Femur (tissue), 1 donor: ENCODE measurements at regions not wholly inside any gene's neighbourhood (a gene's known extent, or its start where the extent isn't known, plus 50 kb on each side); places are given as distances from the start of the nearest gene placed in this dataset.
"Not testable (repeated sequence)": the region's sequence is repeated elsewhere in the genome, so short reads cannot be mapped to it uniquely, and the experiment has no call there.

Source experiments
- DNase-seq: peaks from one replicate; pipeline ENCODE4 v3.0.0-alpha.2; 2017

DNA sequence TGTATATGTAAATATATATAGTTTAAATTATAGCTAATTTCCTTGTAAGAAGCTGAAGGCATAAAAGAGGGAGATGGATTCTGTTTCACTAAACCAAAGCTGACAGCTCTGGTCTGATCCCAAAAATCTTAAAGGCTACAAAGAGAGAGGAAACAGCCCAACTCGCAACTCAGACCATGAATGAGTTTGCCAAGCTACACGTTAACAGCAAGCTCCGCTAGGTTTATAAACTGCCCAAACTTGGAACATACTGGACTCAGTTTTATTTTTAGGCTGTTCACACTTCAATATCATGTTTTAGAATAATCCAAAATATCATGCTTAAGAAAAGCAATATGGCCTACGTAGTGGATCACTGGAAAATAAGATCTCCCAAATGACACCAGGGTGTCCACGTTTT is 318.3 kb upstream of the RPS23 start:
- DNase-seq, result no peak

DNA sequence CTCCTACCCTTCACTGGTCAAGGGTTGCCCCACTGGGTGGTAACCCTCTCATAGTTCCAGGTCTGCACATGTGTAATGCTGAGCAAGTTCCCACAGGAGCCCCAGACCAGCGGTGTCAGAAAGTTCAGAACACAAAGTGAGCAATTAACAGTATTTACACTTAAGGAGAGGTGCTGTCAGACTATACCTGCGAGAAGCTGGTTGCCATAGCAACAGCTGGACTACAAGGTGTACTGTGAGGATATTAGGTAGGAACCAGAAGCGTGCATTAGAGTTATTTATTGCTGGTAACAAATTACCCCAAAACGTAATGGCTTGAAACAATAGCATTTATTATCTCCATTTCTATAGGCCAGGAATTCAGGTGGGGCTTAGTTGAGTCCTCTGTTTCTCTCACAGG is 317.0 kb upstream of the RPS23 start:
- no peak for DNase-seq

DNA sequence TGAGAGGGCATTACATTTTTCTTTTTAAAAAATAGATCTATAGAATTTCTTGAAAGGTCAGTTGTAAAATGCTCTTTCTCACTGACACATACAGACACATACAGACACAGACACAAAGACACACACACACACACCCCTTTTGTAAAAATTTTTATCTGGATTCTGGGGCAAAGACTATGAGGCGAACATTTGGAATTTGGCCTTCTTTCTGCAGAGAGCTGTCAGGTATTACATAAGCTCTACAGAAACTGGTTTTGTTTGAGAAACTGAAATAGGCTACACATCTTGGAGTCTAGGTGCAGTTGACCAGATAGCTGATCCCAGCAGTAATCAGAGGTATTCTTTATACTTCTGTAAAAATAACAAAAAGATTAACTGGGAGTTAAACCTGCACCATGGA is 315.9 kb upstream of the RPS23 start:
- DNase-seq, result no peak

DNA sequence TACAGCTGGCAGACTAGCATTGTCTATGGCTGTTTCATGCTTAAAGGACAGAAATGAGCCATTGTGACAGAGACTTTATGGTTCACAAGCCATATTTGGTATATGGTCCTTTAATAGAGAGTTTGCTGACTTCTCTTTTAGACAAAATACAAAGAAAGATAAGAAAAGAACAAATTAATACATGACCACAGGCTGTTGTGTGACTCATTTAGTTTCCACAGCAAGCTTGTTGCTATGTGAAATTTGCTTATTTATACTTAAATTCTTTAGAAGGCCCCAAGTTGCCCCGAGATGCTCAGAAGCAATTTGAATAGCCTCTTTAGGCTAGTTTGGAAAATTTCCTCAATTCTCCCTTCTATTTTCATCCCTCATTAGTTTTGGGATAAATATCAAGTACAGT is 315.3 kb upstream of the RPS23 start:
- DNase-seq, result no peak

DNA sequence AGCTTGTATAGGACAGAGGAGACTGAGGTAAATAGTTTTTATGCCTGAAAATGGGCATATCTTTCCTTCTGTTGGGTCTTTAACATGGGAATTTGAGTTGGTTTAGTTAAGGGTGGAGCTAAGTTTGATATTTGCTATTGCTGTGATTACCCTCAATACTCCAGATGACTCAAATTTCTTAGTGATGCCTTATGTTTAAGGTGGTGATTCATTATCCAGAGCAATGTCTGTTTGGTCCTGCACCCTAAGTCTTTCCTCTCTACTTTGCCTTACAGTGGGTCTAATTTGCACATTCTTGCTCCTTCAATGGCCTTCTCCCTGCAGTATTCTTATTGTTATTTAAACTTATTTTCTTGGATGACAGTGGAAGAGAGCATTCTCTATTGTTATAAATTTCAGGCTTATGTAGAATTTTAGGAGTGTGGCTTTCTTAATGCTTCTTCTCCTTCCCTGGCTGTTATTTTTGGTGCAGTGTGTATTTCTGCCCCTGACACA is 312.9 kb upstream of the RPS23 start:
- no peak for DNase-seq

DNA sequence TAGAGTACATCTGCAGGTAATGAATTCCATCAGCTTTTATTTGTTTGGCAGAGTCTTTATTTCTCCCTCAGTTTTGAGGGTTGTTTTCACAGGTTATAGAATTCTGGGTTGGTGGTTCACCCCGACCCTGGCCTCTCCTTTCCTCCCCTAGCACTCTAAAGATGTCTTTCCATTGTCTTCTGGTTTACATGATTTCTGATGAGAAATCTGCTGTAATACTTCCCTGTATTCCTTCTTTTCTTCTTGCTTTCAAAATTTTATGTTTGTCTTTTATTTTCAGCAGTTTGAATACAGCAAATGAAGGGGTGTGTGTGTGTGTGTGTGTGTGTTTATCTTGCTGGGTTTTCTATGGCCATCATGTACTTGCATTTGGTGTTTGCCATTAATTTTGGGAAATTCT is 312.0 kb upstream of the RPS23 start:
- DNase-seq, result no peak

DNA sequence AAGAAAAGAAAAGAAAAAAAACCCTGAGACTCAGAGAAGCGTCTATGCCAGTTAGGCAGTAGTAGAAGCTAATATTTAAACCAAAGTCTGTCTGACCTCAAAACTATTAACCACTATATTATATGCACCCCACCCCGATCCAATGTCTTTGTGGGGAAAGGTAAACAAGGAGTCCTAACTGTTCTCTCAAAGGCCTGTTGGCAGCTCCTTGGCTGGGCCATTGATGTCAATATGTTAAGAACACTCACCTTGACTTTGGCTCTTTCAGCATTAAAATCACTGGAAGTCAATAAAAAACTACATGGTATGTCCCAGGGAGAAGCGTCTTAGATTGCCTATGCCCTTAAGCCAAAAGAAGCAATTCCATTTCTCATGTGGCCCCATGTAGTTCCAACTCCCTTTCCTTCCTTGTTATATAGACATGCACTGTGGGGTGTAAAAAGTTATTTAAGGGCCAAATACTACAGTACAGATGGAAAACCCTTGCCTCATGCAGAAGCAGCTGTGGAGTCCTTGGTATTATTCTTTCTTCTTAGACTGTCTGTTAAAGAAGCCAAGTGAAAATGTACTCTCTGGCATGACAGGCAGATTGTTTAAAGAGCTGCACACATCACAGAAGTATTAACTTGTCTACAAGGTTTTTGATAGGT is 308.6 kb upstream of the RPS23 start:
- peak; percentile 40 for DNase-seq

DNA sequence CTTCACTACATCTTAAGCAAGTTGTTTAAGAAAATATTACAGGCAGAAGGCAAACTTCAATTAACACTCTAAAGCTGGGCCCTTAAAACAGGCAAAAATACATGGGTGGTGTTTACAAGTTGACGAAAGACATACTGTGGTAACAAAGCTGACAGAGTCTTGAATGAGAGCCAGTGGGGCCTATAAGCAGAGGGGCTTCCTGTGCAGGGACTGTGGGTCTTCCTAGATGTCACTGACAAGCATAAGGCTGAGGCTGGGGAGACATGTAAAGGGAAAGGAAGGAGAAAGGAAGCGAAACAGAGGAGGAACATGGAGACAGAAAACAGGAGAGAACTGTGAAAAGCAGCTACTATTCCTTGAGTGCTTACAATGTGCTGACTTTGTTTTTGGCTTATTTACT is 308.0 kb upstream of the RPS23 start:
- no peak for DNase-seq

DNA sequence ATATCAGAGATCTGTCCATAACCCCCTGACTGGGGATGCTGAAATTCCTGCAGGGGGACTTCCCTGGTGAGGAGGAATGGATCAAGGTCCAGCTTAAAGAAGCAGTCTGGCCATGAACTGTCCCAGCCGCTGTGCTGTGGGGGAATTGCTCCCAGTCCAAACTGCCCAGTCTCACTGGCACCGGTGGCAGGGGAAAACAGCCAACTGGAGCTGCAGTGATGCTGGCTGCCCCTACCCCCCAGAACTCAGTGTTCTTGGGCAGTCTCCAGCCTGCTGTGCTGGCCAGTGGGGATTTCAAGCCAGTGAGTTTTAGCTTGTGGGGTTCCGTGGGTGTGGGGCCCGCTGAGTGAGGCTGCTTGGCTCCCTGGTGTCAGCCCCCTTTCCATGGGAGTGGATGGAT is 306.5 kb upstream of the RPS23 start:
- no peak for DNase-seq

DNA sequence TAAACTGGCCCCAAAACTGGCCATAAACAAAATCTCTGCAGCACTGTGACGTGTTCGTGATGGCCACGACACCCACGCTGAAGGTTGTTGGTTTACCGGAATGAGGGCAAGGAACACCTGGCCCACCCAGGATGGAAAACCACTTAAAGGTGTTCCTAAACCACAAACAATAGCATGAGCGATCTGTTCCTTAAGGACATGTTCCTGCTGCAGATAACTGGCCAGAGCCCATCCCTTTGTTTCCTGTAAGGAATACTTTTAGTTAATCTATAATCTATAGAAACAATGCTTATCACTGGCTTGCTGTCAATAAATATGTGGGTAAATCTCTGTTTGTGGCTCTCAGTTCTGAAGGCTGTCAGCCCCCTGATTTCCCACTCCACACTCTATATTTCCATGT is 305.2 kb upstream of the RPS23 start:
- DNase-seq, result not testable (repeated sequence)

DNA sequence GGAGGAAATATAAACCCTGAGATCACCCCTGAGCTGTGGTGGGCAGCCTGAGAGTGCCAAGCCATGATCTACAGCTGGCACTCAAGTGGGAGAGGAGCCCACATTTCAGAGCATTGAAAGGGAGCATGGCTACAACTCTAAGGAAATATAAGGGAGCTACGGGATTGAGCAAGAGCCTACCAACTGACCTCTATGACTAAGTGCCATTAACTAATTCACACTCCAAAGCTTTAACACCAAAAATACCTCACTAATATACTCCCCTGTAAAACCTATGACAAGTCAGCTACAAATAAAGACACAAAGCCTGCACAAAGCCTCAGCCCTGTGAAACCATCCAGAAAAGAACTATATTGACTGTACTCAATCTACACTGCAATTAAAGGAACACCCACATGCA is 286.8 kb upstream of the RPS23 start:
- no peak for DNase-seq

DNA sequence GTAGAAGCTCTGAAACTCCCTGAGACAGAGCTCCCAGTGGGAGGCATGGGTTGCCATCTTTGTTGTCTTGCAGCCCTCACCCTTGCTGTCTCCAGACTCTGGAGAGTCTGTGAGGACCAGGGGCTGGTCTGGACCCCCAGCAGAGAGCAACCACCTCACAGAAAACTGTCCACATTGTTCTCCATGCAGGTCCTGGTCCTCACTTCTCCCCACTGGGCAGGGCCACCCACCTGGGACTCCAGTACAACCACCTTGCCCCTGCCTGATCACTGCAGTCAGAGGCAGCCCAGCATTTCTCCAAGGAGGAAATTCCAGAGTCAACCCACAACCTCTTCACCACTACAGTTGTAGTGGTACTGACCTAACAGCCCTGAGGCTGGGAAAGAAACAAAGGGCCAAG is 285.6 kb upstream of the RPS23 start:
- DNase-seq, result no peak

DNA sequence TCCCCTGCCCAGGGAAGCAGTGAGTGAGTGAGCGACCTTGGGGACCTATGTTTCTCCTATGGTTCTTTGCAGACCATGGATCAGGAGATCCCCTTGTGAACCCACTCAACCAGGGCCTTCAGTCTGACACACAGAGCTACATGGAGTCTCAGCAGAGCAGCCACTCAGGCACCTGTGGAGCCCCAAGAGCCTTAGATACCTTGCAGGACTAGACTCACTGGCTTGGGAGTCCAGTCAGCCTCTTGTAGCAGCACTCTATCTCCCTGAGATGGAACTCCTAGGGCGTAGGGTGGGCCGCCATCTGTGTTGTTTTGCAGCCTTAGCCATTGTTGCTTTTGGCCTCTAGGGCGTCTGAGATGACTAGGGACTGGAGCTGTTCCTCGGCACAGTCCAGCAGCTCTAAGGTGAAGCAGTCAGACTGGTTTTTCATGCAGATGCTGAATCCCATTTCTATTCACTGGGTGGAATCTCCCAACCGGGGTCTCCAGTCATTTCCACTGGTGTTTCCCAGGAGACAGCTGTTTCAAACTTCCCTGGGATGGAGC is 284.6 kb upstream of the RPS23 start:
- DNase-seq, result no peak

DNA sequence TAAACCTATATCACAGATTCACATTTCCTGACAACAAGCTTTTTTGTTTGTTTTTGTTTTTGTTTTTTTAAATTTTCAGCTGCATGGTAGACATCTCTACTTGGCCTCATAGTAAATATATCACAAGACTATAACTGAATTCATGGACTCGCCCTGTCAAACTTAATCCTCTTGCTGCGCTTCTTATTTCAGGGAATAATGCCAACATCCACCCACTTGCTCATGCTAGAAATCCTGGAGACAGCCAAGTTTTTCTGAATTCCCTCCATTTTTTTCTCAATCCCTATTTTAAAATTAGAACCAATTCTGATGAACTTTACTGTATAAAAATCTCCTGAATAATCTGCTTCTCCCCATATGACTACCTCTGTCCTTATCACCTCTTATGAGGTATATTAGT is 283.6 kb upstream of the RPS23 start:
- no peak for DNase-seq

DNA sequence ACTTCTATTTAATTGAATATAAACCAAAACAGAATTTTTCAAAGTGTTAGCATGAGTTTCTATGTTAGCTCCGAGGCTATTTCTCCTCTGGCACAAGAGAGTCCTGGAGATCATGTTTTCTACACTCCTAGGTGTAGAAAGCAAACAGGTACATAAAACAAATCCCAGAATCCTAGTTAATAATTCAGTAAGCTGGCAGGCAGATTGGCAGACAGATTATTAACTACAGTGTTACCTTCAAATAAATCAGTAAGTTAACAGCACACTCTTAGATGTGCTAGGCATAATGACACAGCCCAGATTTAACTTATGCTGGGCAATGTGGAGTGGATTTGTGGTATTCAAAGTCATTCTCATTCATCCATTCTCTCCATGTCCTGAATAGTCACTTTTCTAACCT is 282.8 kb upstream of the RPS23 start:
- DNase-seq, result no peak

DNA sequence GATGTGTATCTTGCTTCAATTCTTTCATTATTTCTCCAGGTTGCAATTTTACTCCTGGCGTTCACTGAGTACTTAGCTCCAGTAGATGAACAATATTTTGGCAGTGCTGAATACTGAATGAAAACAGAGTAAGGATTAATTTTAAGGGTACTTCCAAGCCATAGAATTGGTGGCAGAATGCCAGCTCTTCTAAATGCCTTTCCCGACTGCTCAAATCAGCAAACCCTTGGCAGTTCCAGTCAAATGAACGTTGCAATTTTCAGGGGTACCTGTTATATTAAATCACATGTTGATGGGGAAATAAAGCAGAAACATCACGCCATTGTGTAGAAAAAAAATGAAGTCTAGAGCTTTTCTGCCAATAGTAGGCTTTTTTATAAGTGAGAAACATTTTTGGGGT is 282.4 kb upstream of the RPS23 start:
- DNase-seq, result peak; percentile 49

DNA sequence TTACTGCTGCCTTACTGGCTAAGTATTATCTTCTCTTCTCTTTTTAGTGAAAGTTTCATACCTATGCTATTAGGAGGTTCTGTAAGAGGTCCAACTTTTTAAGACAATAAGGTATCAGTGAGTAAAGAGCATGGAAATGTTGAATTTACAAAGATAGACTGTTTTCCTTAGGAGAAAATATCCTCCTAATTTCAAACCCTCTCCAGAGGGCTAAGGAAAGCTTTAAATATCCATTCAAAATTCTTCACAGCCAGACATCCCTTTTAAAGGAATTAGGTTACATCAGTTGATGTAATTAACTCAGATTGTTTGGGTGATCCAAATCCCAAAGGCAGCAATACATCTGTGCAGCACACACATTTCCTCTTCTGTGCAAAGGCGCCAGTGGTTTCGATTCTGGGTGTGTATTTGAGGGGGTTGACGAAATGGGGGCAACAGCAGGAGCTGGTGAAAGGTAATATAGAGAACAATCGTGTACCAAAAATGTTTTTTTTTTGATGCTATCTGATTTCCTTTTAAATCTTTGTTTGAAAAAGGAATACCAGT is 273.8 kb upstream of the RPS23 start:
- DNase-seq, result no peak

DNA sequence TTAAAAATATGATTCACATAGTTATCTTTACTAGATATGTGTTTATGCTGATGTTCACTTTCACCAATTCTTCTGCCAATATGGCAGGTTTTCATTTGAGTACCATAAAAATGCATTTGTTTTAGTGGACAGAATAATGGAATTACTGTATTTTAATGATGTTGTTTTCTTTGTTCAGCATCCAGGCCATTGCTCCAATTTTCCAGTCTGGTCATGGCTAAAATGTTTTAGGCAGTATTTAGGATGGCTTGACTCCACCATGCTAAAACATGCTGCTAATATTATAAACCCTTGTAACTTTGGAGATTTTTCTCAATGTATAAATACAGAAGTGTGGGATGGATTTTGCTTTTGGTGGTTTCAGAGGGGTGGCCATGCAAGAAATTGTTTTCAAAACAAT is 273.0 kb upstream of the RPS23 start:
- no peak for DNase-seq

DNA sequence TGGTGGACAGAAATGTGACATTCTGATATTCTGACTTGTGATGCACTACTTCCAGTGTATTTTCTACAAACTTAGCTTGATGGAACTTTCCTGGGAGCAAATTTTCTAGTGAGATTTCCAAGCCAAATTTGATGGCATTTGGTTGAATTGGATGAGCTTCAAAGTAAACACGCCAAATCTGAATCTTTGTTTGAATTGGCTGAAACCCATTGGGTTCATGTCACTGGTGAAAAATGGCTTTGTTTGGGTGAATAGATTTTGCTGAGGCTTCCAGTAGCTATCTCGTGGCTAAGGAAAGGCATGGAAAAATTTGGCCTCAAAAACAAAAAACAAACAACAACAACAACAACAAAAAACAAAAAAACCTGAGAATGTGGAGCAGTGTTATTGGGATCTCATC is 271.1 kb upstream of the RPS23 start:
- DNase-seq, result no peak

DNA sequence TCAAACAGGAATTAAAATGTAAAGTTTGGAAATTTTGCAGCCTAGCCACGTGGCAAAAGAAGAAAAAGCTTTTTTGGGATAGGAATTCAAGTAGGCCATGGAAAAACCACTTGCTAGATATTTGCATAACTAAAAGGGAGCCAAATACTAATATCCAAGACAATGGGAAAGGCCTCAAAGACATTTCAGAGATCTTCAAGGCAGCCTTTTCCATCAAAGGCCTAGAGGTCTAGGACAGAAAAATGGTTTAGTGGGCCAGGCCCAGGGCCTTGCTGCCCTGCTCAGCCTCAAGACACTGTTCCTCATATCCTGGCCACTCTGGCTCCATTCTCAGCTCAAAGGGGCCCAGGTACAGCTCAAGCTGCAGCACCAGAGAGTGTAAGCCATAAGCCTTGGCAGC is 265.9 kb upstream of the RPS23 start:
- no peak for DNase-seq

DNA sequence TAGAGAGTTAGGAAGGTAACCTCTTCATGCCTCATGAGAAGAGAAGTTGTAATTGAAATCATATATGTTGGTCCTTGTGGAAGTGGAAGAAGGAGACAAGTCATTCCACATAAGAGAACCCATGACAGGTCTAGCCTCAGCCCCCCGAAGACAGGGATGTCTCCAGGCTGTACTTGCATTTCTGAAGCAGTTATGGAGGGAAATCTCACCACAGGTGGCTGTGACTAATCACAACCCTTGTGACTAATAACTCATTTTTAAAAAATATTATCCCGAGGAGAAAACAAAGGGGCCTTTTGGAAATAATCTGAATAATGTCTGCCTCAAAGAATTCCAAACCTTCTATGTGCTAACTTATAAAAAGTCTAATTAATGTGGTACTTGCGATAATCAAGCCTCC is 262.1 kb upstream of the RPS23 start:
- no peak for DNase-seq

DNA sequence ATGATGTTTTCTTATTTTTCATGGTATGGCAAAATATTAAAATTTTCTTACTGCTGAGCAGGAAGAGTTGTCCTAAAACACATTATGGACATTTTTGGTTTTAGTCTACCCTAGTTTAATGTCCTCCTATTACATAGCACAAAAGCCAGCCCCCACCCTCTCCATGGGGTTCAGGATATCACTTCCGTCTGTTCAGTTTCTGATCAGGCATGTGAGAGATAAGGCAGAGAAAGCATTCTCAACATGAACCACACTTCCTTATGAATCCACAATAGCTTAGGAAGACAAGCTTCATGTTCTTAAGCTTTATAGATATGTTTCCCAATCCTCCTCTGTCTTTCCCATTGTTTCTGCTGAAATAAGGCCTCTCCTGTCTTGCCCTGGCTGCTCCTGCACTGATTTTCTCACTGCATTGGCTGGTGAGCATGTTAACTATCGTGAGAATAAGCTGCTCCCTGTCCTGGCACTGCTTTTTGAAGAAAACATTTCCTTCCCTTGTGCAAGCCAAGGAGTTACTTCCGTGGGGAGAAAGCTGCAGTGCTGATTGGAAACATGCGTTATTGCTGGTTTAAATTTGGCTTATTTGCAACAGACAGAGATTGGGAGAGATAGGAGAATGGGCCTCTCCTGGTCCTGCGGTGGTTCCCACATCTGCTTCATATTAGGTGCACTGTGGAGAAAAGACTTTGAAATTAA is 260.3 kb upstream of the RPS23 start:
- DNase-seq, result peak; percentile 46

DNA sequence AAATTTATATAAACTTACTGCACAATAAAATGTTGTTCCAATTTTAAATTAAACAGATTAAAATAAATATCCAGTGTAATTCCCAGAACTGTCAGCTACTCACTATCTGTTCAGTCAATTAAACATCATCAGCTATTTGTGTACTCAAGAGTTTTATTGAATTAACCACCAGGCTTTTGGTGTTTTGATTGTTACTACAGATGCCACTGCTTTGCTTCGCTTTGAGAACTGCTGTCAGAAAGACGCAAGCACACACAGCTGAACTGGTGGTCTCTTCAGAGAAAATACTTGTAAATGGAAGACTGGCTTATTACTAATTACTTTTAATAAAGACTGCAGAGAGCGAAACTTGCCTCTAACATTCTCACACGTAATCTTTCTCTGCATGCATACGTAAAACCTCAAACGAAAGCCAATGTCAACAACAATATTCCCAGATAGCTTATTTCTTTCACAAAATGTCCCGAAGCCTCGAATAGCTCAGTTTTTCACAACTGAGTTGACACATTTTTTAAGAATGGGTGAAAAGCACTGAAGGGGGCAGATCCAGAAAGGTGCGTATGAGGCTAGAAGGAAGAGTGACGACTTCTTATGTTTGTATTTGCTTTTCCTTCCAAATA is 259.6 kb upstream of the RPS23 start:
- DNase-seq, result no peak

DNA sequence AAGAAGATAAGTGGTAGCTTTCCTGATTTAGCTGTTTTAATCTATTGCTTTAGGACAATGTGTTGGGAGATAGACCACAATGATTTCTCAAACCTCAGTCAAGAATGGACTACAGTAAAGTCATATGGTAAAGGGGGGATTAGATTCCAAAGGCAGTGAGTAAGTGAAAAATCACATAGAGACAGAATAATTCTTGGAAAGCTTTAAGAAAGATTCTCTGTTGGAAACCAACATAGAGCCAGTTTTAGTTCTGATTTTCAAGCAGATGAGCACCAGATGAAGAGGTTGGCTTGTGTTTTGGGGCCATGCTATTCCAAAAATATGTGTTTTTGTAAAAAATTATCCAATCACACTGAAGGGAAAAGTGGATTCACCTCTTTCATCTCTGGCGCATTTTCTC is 256.8 kb upstream of the RPS23 start:
- no peak for DNase-seq
